HEK293T (cell line): ENCODE measurements at regions not wholly inside any gene's neighbourhood (a gene's known extent, or its start where the extent isn't known, plus 50 kb on each side); places are given as distances from the start of the nearest gene placed in this dataset.

ENCODE experiments used
- ARNT ChIP-seq: fragments of 450-650 bp; IDR thresholded peaks from 2 replicates; pipeline ENCODE4 v1.6.1; 2017; ENCODE audit warnings: mild to moderate bottlenecking
- BHLHE40 ChIP-seq: fragments of 450-650 bp; IDR thresholded peaks from 2 replicates; pipeline ENCODE4 v1.6.1; 2016; ENCODE audit warnings: mild to moderate bottlenecking, moderate library complexity, borderline replicate concordance
- CTBP1 ChIP-seq: fragments of 450-650 bp; IDR thresholded peaks from 2 replicates; pipeline ENCODE4 v1.6.1; 2016; ENCODE audit warnings: borderline replicate concordance
- FOXK2 ChIP-seq: fragments of 450-650 bp; IDR thresholded peaks from 2 replicates; pipeline ENCODE4 v1.6.1; 2016; ENCODE audit warnings: mild to moderate bottlenecking
- FOXM1 ChIP-seq: fragments of 450-650 bp; IDR thresholded peaks from 2 replicates; pipeline ENCODE4 v1.6.1; 2017; ENCODE audit warnings: mild to moderate bottlenecking, borderline replicate concordance
- HDGF ChIP-seq: fragments of 450-650 bp; IDR thresholded peaks from 2 replicates; pipeline ENCODE4 v1.6.1; 2017; ENCODE audit warnings: antibody characterized with exemption, borderline replicate concordance
- L3MBTL2 ChIP-seq: fragments of 450-650 bp; conservative IDR thresholded peaks from 2 replicates; pipeline ENCODE4 v1.6.1; 2016; ENCODE audit warnings: mild to moderate bottlenecking
- LEF1 ChIP-seq: fragments of 450-650 bp; IDR thresholded peaks from 2 replicates; pipeline ENCODE4 v1.6.1; 2017; ENCODE audit warnings: mild to moderate bottlenecking, borderline replicate concordance
- NFRKB ChIP-seq: fragments of 450-650 bp; IDR thresholded peaks from 2 replicates; pipeline ENCODE4 v1.6.1; 2016; ENCODE audit warnings: mild to moderate bottlenecking, moderate library complexity
- SUZ12 ChIP-seq: fragments of 450-650 bp; IDR thresholded peaks from 2 replicates; pipeline ENCODE4 v1.6.1; 2016; ENCODE audit warnings: mild to moderate bottlenecking
- TARDBP ChIP-seq: fragments of 450-650 bp; IDR thresholded peaks from 2 replicates; pipeline ENCODE4 v1.6.1; 2016

- TF ChIP-seq NFRKB: no peak
- TF ChIP-seq TARDBP: no peak
- TF ChIP-seq ARNT: no peak
- TF ChIP-seq HDGF: no peak
- TF ChIP-seq SUZ12: no peak
- TF ChIP-seq CTBP1: no peak
- TF ChIP-seq FOXK2: no peak
- no peak for TF ChIP-seq BHLHE40
- TF ChIP-seq LEF1: no peak
- no peak for TF ChIP-seq L3MBTL2
- TF ChIP-seq FOXM1: no peak
Measured at GRCh38 chr2:146633159-146633558, 1211.7 kb upstream of the ACVR2A start.
